CD1c-positive myeloid dendritic cell (primary cell): ENCODE measurements at regions not wholly inside any gene's neighbourhood (a gene's known extent, or its start where the extent isn't known, plus 50 kb on each side); places are given as distances from the start of the nearest gene placed in this dataset.

Source experiments
- DNase-seq: peaks from one replicate; pipeline ENCODE4 v3.0.0-alpha.2; 2016; ENCODE audit errors: extremely low spot score

- no peak for DNase-seq
Measured at GRCh38 chr11:116164843-116165242, 607.9 kb downstream of the BUD13 start.

GRCh38 chr11:116162886-116163230 is 609.9 kb downstream of the BUD13 start:
- no peak for DNase-seq

DNA sequence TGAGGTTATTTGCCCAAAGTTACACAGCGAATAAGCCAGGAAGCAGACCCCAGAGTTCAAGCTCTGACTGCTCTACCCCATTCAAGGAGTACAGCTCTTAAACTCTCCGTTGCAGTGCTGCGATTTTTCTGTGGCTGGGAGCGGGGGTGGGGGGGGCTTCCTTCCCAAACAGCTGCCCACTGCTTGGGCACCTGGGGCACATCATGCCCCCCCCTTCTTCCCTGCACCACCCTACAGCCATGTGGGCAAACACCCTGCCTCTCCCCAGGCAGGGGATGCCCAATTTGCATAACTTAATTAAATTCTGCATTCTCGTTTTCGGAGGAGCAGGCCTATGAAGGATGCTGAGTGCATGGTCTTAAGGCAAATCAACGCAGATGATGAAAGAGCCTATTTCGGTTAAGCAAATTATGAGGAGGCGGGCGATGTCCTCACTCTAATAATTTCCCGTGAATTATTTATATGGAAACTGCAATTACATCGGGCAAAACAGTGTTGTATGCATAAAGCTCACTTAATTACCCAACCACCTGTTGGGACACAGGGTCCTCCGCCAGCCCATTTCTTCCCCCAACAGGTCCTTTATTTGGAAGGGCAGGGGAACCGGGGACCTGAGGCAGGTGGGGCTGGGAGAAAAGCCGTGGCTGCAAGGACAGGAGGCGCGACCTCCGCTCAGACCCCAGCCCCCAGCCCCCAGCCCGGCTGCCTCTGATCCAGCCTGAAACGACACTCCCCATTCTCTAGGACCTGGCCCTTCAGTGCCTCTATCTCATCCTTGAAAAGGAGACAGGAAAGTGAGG is 610.5 kb downstream of the BUD13 start:
- DNase-seq = no peak

GRCh38 chr11:116148645-116149044 is 624.1 kb downstream of the BUD13 start:
- DNase-seq = no peak

DNA sequence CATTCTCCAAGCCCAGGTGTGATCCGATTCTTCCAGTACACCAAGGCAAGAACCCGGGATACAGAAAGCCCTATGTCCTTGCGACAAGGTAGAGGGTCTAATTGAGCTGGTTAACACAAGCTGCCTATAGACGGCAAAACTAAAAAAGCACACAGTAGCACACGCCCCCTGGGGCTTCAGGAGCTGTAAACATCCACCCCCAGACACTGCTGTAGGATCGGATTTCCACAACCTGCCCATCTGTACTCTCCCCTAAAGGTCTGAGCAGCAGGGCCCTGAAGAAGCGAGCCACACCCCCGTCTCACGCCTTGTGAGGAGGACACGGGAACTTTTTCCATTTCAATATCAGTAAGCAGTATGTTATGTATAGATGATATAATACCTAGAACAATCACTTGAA is 624.7 kb downstream of the BUD13 start:
- DNase-seq = no peak

DNA sequence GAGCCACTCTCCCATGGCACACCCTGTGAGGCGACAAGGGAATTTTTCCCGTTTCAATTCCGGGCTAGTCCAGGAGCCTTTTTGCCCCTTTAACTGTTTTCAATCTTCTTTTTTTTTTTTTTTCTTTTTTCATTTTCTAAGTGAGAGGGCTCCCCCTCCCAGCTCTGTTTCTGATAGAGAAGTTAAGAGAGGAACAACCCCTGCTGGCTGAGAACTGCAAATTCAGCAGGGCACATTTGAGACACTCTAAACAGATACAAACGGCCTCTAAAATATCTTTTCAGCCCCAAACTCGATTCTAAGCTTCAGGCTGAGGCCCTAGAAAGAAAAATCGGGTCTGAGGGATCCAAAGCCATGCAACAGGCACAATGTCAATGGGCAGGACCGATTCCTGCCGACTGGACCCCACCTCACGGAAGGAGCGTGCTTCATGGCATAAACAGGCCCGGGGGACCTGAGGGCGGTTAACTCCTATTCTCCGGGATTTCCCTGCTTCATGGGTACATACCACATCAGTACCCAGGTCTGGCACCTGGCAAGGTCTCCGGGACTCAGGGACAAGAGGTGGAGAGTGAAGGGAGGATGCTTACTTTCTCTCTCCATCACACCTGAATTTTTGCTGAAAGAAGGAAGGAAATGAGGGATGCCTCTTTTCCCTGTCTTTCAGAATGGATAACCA is 627.5 kb downstream of the BUD13 start:
- no peak for DNase-seq

GRCh38 chr11:116144387-116144958 is 628.3 kb downstream of the BUD13 start:
- no peak for DNase-seq

DNA sequence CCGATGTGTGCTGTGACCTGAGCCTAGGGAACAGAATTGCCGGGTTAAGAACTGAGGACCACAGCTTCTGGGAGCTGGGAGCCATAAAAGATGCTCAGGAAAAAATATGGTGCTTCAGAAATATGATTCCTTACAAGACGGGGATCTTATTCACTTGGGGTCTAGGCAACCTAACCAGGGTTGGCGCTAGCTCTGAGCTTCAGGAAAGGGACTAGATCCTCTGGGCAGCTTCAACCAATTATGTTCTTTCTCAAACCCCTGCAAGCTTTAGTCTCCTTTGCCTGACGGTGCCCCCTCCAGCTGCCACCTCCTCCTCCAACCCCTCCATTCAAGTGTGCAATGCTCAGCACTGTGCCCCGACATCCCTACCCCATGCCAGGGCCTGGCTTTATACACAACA is 634.1 kb upstream of the CADM1 start:
- no peak for DNase-seq

DNA sequence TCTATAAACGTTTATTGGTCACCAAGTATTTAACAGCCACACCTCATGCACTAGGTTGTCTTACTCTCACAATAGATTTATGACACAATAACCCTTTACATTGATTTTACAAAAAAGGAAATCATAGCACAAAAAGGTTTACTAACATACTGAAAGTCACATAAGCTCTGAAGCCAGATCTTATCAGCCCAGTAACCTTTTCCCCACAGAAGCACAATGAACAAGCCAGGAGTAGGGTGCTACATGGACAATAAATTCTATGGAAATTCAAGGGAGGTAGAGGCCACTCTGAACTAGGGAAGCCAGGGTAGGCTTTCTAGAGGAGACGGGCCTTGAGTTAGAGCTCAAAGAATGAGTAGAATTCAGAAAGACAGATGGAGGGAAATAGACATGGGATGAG is 633.5 kb upstream of the CADM1 start:
- no peak for DNase-seq

- DNase-seq = no peak
Measured at GRCh38 chr11:116136987-116137674, 632.9 kb upstream of the CADM1 start.

- DNase-seq = no peak
Measured at GRCh38 chr11:116135891-116136290, 631.7 kb upstream of the CADM1 start.

GRCh38 chr11:116134450-116134849 is 630.2 kb upstream of the CADM1 start:
- no peak for DNase-seq

- no peak for DNase-seq
Measured at GRCh38 chr11:116132273-116132978, 628.2 kb upstream of the CADM1 start.

- DNase-seq = no peak
Measured at GRCh38 chr11:116130122-116130521, 625.9 kb upstream of the CADM1 start.

DNA sequence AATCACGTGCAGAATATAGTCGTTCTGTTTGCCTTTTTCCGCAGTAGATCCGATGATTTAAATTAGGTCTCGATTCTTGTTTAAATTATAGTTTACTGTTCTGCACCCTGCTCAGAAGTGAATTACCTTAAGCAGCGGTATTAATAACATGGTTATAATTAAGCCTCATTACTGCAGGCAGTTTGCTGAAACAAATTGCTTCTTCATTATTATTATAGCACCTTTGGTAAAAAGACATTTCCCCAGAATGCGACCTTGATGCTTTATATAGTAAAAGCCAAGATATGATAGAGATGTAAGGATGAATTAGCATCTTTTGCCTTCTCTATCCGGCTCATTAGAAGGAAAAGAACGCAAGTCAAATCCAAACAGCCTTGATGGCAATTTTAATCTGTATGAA is 625.2 kb upstream of the CADM1 start:
- DNase-seq = no peak

GRCh38 chr11:116126562-116126961 is 622.3 kb upstream of the CADM1 start:
- DNase-seq = no peak

DNA sequence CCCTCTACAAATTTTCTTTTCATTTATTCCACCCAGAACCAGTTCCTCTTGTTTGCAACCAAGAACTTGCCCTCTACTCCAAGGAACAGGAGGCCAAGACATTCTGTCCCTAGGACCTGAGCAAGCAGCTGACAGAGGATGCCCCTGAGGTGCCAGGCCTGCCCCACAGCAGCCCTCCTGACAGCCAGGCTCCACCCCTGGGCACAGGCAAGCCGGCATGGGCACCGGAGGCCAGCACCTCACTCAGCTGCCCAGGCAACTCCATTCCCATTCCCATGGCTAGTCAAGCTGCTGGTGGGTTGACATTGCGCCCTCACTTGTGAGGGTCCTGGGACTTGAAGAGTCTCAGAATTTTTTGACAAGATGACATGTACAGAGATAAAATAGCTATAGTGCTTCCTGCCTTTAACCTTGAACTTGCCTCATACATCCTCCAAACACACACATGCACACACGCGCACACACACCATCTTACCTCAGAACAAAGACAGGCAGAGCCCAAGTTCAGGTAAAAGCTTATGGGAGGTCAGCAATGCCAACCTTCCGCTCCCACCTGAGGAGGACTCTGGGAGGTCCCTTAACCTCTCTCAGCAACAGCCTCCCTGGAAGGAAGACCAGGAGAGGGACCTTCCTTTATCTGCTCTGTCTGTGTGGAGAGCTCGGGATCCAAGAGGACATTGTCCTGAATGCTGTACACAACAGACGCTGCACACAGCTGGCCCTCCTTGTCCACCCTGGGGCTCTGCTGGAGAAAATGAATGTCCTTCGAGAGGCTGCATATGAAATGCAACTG is 620.9 kb upstream of the CADM1 start:
- no peak for DNase-seq

DNA sequence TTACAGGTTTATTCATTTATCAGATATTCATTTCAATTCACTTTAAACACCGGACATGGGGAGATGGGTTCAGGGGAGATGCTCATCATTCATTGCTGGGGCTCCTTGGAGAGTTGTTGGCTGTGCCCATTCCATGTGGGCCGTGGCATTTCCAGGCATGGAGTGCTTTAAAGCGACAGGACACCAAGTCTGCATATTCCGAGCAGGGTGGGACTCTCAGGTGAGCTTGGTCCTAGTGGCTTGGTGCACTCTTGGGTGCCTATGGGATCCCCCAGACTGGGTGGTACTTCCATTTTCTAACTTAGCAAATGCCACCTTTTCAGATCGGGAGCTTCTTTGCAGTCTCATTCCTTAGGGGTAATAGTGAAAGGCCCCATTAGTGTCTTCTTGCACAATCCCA is 619.5 kb upstream of the CADM1 start:
- DNase-seq = no peak

DNA sequence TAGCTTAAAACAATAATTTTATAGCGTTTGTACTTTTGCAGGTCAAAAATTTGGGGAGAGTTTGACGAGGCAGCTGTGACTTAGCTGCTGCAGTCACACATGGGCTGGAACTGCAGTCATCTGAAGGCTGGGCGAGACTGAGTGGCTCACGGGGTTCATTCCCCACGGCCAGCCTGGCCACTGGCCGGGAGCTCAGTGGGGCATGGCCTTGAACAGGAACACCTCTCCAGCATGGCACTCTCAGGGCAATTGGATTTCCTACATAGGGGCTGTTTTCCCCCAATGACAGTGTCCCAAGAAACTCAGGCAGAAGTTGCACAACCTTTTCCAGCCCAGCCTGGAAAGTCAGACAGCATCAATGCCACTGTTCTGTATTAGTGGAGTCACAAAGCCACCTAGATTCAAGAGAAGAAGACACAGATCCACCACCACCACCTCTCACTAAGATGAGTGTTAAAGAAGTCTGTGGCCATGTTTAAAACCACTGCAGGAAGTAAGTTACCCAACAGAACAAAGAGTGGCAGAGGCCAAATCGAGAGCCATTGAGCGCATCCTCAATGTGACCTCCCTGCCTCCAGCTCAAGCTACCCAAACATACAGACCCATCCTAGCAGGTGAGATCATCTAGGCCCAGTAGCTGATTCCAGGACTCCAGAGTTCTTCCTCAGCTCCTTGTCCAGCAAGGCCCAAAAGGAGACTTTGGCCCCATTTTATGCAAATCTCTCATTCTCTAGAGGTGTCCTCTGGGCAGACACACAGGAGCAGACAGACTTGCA is 618.7 kb upstream of the CADM1 start:
- DNase-seq = no peak

GRCh38 chr11:116119158-116119557 is 614.9 kb upstream of the CADM1 start:
- DNase-seq = no peak

DNA sequence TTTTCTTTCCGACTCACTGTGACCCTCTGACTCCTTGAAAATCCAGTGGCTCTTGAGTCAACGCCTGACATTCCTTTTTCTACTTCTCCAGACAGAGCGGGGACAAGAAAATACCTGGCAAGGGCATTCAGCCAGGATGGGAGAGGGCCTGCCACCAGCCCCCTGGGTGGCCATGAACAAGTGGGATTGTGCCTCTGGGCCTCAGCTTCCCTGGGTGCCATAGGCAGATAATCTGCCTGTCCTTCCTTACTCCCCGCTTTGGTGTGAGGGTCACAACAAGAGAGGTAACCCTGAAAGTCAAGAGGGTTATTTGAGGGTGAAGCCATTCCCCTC is 613.9 kb upstream of the CADM1 start:
- no peak for DNase-seq
